Keratinocyte (primary cell): ENCODE measurements at regions not wholly inside any gene's neighbourhood (a gene's known extent, or its start where the extent isn't known, plus 50 kb on each side); places are given as distances from the start of the nearest gene placed in this dataset.

Source experiments
- DNase-seq: peaks from one replicate; pipeline ENCODE4 v3.0.0-alpha.2; 2011; ENCODE audit warnings: low read depth, missing footprints, low spot score
- FAIRE-seq: peaks from 2 replicates; lab custom pipeline; 2011; peaks lifted over from hg19 to GRCh38; lab: Jason Lieb, UNC
- H2AFZ ChIP-seq: 2 replicates; pipeline ENCODE4 v1.6.0; 2012; ENCODE audit warnings: low read length, control low read depth, inconsistent platforms; ENCODE audit not compliant: control insufficient read depth
- H3K27ac ChIP-seq: 2 replicates; pipeline ENCODE4 v1.5.1; 2011; ENCODE audit warnings: low read length; ENCODE audit not compliant: control insufficient read depth, insufficient read depth
- H3K27me3 ChIP-seq: 3 replicates; pipeline ENCODE4 v1.6.0; 2011; ENCODE audit warnings: low read length; ENCODE audit not compliant: control insufficient read depth, insufficient read depth; ENCODE audit errors: extremely low read depth
- H3K36me3 ChIP-seq, 2 experiments: 2 replicates in 1 of 2; 3 replicates in 1 of 2; pipeline ENCODE4 v1.5.1; 2011; ENCODE audit warnings: low read length in 2 of 2, mild to moderate bottlenecking in 1 of 2; ENCODE audit not compliant: control insufficient read depth in 2 of 2, insufficient read depth in 2 of 2; ENCODE audit errors: extremely low read depth in 1 of 2
- H3K4me1 ChIP-seq: 3 replicates; pipeline ENCODE4 v1.5.1; 2011; ENCODE audit warnings: low read length; ENCODE audit not compliant: control insufficient read depth, insufficient read depth; ENCODE audit errors: extremely low read depth
- H3K4me2 ChIP-seq: 3 replicates; pipeline ENCODE4 v1.6.0; 2011; ENCODE audit warnings: low read depth, low read length; ENCODE audit not compliant: control insufficient read depth, insufficient read depth; ENCODE audit errors: extremely low read depth
- H3K4me3 ChIP-seq, 3 experiments: fragments of 200-600 bp in 1 of 3; sonication (generic) in 1 of 3; 2 replicates in 2 of 3; 3 replicates in 1 of 3; pipeline ENCODE4 v1.5.1; 2011 to 2016; ENCODE audit warnings: low read length in 3 of 3, mild to moderate bottlenecking in 3 of 3, control low read depth in 2 of 3, inconsistent platforms in 1 of 3, low read depth in 1 of 3, mixed read lengths in 1 of 3, mixed run types in 1 of 3, moderate library complexity in 1 of 3; ENCODE audit not compliant: control insufficient read depth in 2 of 3, insufficient read depth in 2 of 3; ENCODE audit errors: extremely low read depth in 1 of 3
- H3K79me2 ChIP-seq: 2 replicates; pipeline ENCODE4 v1.6.0; 2012; ENCODE audit warnings: low read length; ENCODE audit not compliant: control insufficient read depth, insufficient read depth
- H3K9ac ChIP-seq: 3 replicates; pipeline ENCODE4 v1.6.0; 2011; ENCODE audit warnings: low read length; ENCODE audit not compliant: control insufficient read depth, insufficient read depth; ENCODE audit errors: extremely low read depth
- H3K9me1 ChIP-seq: 3 replicates; pipeline ENCODE4 v1.6.0; 2011; ENCODE audit warnings: low read length; ENCODE audit not compliant: control insufficient read depth, insufficient read depth; ENCODE audit errors: extremely low read depth
- H3K9me3 ChIP-seq: 2 replicates; pipeline ENCODE4 v1.5.1; 2012; ENCODE audit warnings: low read depth, low read length; ENCODE audit not compliant: control insufficient read depth
- H4K20me1 ChIP-seq: 3 replicates; pipeline ENCODE4 v1.6.0; 2011; ENCODE audit warnings: low read length; ENCODE audit not compliant: control insufficient read depth, insufficient read depth; ENCODE audit errors: extremely low read depth
- EZH2 ChIP-seq: IDR thresholded peaks from one replicate; pipeline ENCODE4 v1.6.1; 2012; ENCODE audit warnings: inconsistent platforms, mild to moderate bottlenecking, low read length, moderate library complexity
- dilution Hi-C: fragments of 300-500 bp; cut with MboI; formaldehyde crosslinking; loops from one replicate; pipeline ENCODE4 v1.7.0; 2020; ENCODE audit warnings: low sequenced_read_pairs; ENCODE audit not compliant: extremely low pct_ligation_motif_present
- TF ChIP-seq, protein P1 (sequence below), 3 experiments: IDR thresholded peaks in 1 of 3; conservative IDR thresholded peaks in 1 of 3; optimal IDR thresholded peaks in 1 of 3; 2 replicates in 2 of 3; 3 replicates in 1 of 3; pipeline versions ENCODE3 to v1.5.1; 2011; ENCODE audit warnings: low read length in 3 of 3, mild to moderate bottlenecking in 3 of 3, moderate library complexity in 2 of 3, control low read depth in 1 of 3, inconsistent platforms in 1 of 3; ENCODE audit not compliant: insufficient read depth in 2 of 3; ENCODE audit errors: extremely low read depth in 1 of 3

DNA sequence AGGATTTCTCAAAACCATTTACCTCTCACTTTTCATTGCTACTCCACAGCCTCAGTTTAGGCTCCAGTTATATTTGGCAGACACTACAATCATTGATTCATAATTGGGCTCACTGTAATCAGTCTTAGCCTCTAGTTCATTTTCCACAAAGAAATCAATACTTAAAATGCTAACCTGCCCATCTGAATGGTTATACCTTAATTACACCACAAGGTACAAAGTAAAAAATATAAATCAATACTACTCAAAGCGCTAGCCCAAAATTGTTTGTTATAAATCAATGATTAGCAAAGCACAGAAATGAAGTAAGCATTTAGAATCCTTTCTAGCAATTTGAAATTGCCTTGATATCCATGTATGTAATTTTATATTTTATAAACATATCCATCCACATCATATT lies 222.6 kb upstream of the NDST3 start:
- no peak for DNase-seq
- no peak overlapping the region for H3K9ac ChIP-seq
- H3K36me3 ChIP-seq = no peaks in the 10 kb centered on the region
- no peaks in the 10 kb centered on the region for H3K4me1 ChIP-seq
- H3K4me3 ChIP-seq = no peak overlapping the region
- H3K27me3 ChIP-seq = no peaks in the 10 kb centered on the region
- no peak for FAIRE-seq
- dilution Hi-C loops = no loop called here
- H3K27ac ChIP-seq = no peak overlapping the region
- no peaks in the 10 kb centered on the region for H3K9me3 ChIP-seq
- no peaks in the 10 kb centered on the region for H3K9me1 ChIP-seq
- no peak overlapping the region for H2AFZ ChIP-seq
- no peak overlapping the region for H3K4me2 ChIP-seq
- H4K20me1 ChIP-seq = no peaks in the 10 kb centered on the region
- no peaks in the 10 kb centered on the region for H3K79me2 ChIP-seq
- no peak for TF ChIP-seq EZH2
- TF ChIP-seq, protein P1, sequence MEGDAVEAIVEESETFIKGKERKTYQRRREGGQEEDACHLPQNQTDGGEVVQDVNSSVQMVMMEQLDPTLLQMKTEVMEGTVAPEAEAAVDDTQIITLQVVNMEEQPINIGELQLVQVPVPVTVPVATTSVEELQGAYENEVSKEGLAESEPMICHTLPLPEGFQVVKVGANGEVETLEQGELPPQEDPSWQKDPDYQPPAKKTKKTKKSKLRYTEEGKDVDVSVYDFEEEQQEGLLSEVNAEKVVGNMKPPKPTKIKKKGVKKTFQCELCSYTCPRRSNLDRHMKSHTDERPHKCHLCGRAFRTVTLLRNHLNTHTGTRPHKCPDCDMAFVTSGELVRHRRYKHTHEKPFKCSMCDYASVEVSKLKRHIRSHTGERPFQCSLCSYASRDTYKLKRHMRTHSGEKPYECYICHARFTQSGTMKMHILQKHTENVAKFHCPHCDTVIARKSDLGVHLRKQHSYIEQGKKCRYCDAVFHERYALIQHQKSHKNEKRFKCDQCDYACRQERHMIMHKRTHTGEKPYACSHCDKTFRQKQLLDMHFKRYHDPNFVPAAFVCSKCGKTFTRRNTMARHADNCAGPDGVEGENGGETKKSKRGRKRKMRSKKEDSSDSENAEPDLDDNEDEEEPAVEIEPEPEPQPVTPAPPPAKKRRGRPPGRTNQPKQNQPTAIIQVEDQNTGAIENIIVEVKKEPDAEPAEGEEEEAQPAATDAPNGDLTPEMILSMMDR (optimal IDR thresholded peaks at IDR 0.05 in 1 of 3, IDR thresholded peaks at IDR 0.05 in 1 of 3, conservative IDR thresholded peaks at IDR 0.05 in 1 of 3; ENCODE audit: extremely low read depth in 1 of 3, insufficient read depth in 2 of 3, low read length in 3 of 3) = no peak

DNA sequence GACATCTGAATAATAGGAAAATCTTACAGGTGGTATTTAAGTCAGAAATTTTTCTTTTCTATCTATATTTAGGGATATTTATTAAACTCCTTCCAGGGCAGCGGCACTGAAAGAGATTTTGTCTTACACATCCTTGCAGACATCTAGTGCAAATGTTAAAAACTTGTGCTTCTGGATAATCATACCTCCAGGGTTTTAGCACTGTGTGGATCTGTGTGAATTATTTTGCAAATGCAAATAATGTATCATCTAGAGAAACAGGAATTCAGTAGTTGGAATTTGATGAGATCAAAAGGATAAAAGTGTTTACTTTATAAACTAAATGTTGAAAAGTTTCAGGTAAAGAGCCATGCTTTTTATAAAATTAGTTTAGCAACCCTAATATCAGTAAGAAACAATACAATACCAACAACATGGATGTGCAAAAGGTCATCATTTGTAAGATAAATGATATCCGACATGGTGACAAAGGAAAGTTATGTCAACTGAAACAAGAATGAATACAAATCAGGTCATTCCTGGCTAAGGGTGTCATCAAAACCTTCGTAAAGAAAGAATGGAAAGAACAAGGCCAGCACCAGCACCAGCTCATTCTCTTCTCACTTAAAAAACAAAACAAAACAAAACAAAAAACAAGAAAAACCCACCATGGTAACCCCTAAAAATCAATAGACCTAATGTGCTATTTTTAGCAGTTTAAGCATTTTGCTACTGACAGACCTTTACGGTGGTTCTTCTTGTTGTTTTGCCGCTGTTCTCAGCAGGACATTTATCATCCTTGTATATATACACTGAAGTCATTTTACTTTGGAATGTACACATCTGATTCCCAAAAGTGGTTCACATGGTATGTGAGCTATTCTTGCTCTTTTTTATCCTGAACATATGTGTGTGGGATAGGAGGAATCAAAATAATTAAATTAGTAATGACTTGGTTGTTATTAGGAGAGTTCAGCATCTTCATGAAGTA lies 219.7 kb upstream of the NDST3 start:
- Histone ChIP-seq H3K4me3 (no peak overlapping the region), H3K4me2 (no peak overlapping the region), H3K27me3 (no peaks in the 10 kb centered on the region), H3K9ac (no peak overlapping the region), H4K20me1 (no peaks in the 10 kb centered on the region), H3K36me3 (no peaks in the 10 kb centered on the region), H3K79me2 (no peaks in the 10 kb centered on the region), H3K9me3 (no peaks in the 10 kb centered on the region), H3K4me1 (no peaks in the 10 kb centered on the region), H2AFZ (no peak overlapping the region), H3K27ac (no peak overlapping the region), H3K9me1 (no peaks in the 10 kb centered on the region)
- FAIRE-seq (no peak), DNase-seq (no peak)
- dilution Hi-C loops = no loop called here
- TF ChIP-seq, protein P1 (optimal IDR thresholded peaks at IDR 0.05 in 1 of 3, IDR thresholded peaks at IDR 0.05 in 1 of 3, conservative IDR thresholded peaks at IDR 0.05 in 1 of 3; ENCODE audit: extremely low read depth in 1 of 3, insufficient read depth in 2 of 3, low read length in 3 of 3) = no peak
- no peak for TF ChIP-seq EZH2
